ENCODE measurements at regions not wholly inside any gene's neighbourhood (a gene's known extent, or its start where the extent isn't known, plus 50 kb on each side); places are given as distances from the start of the nearest gene placed in this dataset.

DNA sequence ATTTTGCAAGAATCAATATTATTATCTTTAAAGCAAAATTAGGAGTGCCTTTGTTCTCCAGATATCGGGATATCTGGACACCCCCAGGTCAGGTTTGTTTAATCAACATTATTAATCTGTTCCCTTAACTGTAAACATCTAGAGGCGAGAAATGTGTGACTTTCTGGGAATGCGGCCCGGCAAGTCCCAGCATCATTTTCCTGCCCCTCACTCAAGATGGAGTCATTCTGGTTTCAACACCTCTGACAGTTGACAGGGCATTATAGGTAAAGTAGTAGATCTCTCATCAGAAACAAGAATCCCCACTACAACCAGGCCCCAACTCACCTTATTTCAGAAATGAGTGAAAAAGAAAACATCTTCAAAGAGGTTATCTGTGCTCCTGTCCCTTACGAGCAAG is 331.6 kb upstream of the ZFP42 start:
- H3K4me1 ChIP-seq, result no peaks in the 10 kb centered on the region
- intact Hi-C loops (cut with DNase I; ENCODE audit: low total_unique reads), result no loop called here
- H3K9me3 ChIP-seq, result no peaks in the 10 kb centered on the region
- DNase-seq, result no peak
- no peaks in the 10 kb centered on the region for H3K27me3 ChIP-seq
- in situ Hi-C loops (cut with MboI; ENCODE audit: low pct_ligation_motif_present in 1 of 4, low pct_unique_long_range_greater_than_20kb in 1 of 4, low sequenced_read_pairs in 3 of 4), result no loop called here
- TF ChIP-seq EP300 (IDR thresholded peaks at IDR 0.05; ENCODE audit: low read depth) (no peak), POLR2AphosphoS5 (IDR thresholded peaks at IDR 0.05) (no peak), POLR2A (IDR thresholded peaks at IDR 0.05) (no peak)
- TF ChIP-seq, protein P1, sequence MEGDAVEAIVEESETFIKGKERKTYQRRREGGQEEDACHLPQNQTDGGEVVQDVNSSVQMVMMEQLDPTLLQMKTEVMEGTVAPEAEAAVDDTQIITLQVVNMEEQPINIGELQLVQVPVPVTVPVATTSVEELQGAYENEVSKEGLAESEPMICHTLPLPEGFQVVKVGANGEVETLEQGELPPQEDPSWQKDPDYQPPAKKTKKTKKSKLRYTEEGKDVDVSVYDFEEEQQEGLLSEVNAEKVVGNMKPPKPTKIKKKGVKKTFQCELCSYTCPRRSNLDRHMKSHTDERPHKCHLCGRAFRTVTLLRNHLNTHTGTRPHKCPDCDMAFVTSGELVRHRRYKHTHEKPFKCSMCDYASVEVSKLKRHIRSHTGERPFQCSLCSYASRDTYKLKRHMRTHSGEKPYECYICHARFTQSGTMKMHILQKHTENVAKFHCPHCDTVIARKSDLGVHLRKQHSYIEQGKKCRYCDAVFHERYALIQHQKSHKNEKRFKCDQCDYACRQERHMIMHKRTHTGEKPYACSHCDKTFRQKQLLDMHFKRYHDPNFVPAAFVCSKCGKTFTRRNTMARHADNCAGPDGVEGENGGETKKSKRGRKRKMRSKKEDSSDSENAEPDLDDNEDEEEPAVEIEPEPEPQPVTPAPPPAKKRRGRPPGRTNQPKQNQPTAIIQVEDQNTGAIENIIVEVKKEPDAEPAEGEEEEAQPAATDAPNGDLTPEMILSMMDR (IDR thresholded peaks at IDR 0.05), result no peak
- no peaks in the 10 kb centered on the region for H3K36me3 ChIP-seq
- no peak overlapping the region for H3K27ac ChIP-seq
- 87 to 91% methylated on average over 1 to 5 of the region's 5 CpGs for WGBS, 2 donors (ENCODE audit: low coverage in 1 of 2)
- no peak overlapping the region for H3K4me3 ChIP-seq

DNA sequence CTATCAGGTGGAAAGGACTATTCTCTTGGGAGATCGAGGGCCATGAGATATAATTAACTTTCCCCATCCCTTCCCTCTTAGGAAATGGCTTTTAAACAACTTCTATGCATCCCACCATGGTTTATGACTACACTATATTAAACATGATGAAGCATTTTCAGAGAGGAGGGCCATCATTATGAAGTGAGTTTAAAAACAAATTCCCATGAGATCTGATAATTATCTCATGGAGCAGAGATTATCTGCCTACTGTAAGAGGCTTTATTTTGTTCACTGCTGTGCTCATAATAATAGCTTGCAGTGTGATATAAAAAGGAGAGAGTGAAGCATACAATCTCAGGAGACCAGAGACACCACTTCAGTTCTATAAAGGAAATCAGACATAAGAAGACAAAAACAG is 330.5 kb upstream of the ZFP42 start:
- no peak for TF ChIP-seq EP300 (IDR thresholded peaks at IDR 0.05; ENCODE audit: low read depth)
- TF ChIP-seq, protein P1 (IDR thresholded peaks at IDR 0.05), result no peak
- no peak for TF ChIP-seq POLR2AphosphoS5 (IDR thresholded peaks at IDR 0.05)
- TF ChIP-seq POLR2A (IDR thresholded peaks at IDR 0.05), result no peak
- intact Hi-C loops (cut with DNase I; ENCODE audit: low total_unique reads) (no loop called here), in situ Hi-C loops (cut with MboI; ENCODE audit: low pct_ligation_motif_present in 1 of 4, low pct_unique_long_range_greater_than_20kb in 1 of 4, low sequenced_read_pairs in 3 of 4) (no loop called here)
- Histone ChIP-seq H3K36me3 (no peaks in the 10 kb centered on the region), H3K4me1 (no peaks in the 10 kb centered on the region), H3K9me3 (no peaks in the 10 kb centered on the region), H3K27ac (no peak overlapping the region), H3K27me3 (no peaks in the 10 kb centered on the region), H3K4me3 (no peak overlapping the region)
- DNase-seq, result no peak
- 43 to 55% methylated on average over 1 of the region's 1 CpG for WGBS, 2 donors (ENCODE audit: low coverage in 1 of 2)

DNA sequence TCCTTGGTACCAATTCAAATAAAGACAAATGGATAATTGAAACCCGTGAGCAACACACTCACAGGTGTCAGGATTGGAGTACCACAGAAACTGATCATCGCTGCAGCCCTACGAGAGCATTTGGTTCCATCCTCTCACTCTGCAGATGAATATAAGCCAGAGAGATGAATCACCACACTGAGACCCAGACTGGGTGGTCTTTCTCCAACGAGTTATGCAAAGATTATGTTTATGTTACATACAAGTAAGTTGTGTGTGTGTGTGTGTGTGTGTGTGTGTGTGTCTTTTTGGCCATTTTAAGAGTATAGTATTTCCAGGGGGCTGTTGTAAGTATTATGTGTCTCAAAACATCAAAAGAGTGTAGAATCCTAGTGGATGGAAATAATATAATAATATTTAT is 329.5 kb upstream of the ZFP42 start:
- H3K27me3 ChIP-seq, result no peaks in the 10 kb centered on the region
- no peak overlapping the region for H3K27ac ChIP-seq
- intact Hi-C loops (cut with DNase I; ENCODE audit: low total_unique reads), result no loop called here
- 17 to 72% methylated on average over 1 to 4 of the region's 4 CpGs for WGBS, 2 donors (ENCODE audit: low coverage in 1 of 2)
- H3K4me3 ChIP-seq, result no peak overlapping the region
- in situ Hi-C loops (cut with MboI; ENCODE audit: low pct_ligation_motif_present in 1 of 4, low pct_unique_long_range_greater_than_20kb in 1 of 4, low sequenced_read_pairs in 3 of 4), result no loop called here
- H3K4me1 ChIP-seq, result no peaks in the 10 kb centered on the region
- H3K9me3 ChIP-seq, result no peaks in the 10 kb centered on the region
- TF ChIP-seq POLR2A (IDR thresholded peaks at IDR 0.05) (no peak), POLR2AphosphoS5 (IDR thresholded peaks at IDR 0.05) (no peak), EP300 (IDR thresholded peaks at IDR 0.05; ENCODE audit: low read depth) (no peak)
- TF ChIP-seq, protein P1 (IDR thresholded peaks at IDR 0.05), result no peak
- H3K36me3 ChIP-seq, result no peaks in the 10 kb centered on the region
- DNase-seq, result no peak

DNA sequence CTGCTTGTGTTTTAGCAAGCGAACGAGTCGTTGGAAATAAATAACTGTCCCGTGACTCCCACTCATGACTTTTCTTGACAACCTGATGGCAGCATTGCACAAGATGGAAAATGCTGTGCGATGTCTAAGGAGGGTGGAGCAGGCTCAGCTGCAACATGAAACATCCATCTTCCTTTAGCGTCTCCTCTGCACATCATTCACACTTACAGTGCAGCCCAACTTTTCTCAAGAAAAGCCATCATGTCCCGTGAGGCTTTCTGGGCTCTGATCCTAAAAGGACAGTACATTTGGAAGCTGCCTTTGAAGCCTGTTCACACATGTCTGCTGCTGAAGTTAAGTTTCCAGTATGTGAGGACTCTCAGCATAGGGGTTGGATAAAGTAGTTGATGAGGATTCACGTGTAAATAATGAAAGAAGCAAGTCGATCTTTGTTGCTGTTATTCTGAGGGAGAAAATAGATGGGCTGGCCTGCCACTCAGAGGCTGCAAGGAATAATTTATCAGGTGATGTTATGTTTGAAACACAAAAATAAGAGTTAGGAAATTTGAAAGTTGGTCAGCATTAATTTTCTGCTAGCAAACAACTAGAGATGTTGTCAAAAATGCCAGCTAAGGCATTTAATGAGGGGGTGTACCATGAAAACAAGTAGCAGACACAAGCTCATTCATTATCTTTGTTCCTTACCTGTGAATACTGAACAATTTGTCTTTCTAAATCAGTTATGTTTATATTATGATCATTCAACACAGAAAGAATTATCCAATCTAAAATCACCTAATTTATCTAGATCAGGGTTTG is 328.7 kb upstream of the ZFP42 start:
- H3K4me3 ChIP-seq, result no peak overlapping the region
- in situ Hi-C loops (cut with MboI; ENCODE audit: low pct_ligation_motif_present in 1 of 4, low pct_unique_long_range_greater_than_20kb in 1 of 4, low sequenced_read_pairs in 3 of 4) (no loop called here), intact Hi-C loops (cut with DNase I; ENCODE audit: low total_unique reads) (no loop called here)
- no peaks in the 10 kb centered on the region for H3K27me3 ChIP-seq
- H3K27ac ChIP-seq, result no peak overlapping the region
- H3K36me3 ChIP-seq, result no peaks in the 10 kb centered on the region
- no peaks in the 10 kb centered on the region for H3K9me3 ChIP-seq
- no peak for TF ChIP-seq EP300 (IDR thresholded peaks at IDR 0.05; ENCODE audit: low read depth)
- no peak for TF ChIP-seq POLR2A (IDR thresholded peaks at IDR 0.05)
- TF ChIP-seq, protein P1 (IDR thresholded peaks at IDR 0.05), result no peak
- no peak for TF ChIP-seq POLR2AphosphoS5 (IDR thresholded peaks at IDR 0.05)
- 63 to 73% methylated on average over 9 of the region's 9 CpGs for WGBS, 2 donors (ENCODE audit: low coverage in 1 of 2)
- no peaks in the 10 kb centered on the region for H3K4me1 ChIP-seq
- DNase-seq, result no peak

Data from transverse colon (tissue), 4 donors.